ENCODE measurements at regions not wholly inside any gene's neighbourhood (a gene's known extent, or its start where the extent isn't known, plus 50 kb on each side); places are given as distances from the start of the nearest gene placed in this dataset.

DNA sequence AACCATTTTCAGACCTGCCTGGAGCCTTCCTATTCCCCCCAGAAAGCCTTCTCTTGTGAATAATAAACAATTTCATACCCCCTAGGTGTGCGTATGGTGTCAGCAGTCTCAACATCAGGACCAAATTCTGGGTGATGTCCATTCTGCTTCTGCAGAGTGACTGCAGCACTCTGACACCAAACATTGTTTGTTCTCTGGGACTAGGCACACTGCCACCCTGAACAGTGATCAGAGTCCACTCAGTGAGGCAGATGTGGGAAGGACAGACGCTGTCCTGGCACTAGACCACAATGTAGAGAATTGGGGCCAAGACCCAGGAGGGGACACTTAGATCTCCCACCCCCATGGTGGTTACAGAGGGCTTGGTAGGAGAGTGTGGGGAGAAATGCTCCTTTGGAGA lies 175.1 kb downstream of the BACH1 start:
- DNase-seq: no peak
- TF ChIP-seq, protein P1, sequence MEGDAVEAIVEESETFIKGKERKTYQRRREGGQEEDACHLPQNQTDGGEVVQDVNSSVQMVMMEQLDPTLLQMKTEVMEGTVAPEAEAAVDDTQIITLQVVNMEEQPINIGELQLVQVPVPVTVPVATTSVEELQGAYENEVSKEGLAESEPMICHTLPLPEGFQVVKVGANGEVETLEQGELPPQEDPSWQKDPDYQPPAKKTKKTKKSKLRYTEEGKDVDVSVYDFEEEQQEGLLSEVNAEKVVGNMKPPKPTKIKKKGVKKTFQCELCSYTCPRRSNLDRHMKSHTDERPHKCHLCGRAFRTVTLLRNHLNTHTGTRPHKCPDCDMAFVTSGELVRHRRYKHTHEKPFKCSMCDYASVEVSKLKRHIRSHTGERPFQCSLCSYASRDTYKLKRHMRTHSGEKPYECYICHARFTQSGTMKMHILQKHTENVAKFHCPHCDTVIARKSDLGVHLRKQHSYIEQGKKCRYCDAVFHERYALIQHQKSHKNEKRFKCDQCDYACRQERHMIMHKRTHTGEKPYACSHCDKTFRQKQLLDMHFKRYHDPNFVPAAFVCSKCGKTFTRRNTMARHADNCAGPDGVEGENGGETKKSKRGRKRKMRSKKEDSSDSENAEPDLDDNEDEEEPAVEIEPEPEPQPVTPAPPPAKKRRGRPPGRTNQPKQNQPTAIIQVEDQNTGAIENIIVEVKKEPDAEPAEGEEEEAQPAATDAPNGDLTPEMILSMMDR (IDR thresholded peaks at IDR 0.05): no peak
- no peak for TF ChIP-seq POLR2A (IDR thresholded peaks at IDR 0.05)
- H3K36me3 ChIP-seq (replicated peaks in 1 of 2): no peaks in the 10 kb centered on the region
- intact Hi-C loops (cut with DNase I): no loop called here
- H3K27me3 ChIP-seq: no peaks in the 10 kb centered on the region
- no peak overlapping the region for H3K27ac ChIP-seq
- H3K4me1 ChIP-seq (replicated peaks in 1 of 2): no peaks in the 10 kb centered on the region
- 93 to 100% (median 98%) methylated on average over 2 of the region's 2 CpGs for WGBS, 4 donors
- H3K4me3 ChIP-seq: no peak overlapping the region
- H3K9me3 ChIP-seq (replicated peaks in 1 of 3): no peaks in the 10 kb centered on the region

DNA sequence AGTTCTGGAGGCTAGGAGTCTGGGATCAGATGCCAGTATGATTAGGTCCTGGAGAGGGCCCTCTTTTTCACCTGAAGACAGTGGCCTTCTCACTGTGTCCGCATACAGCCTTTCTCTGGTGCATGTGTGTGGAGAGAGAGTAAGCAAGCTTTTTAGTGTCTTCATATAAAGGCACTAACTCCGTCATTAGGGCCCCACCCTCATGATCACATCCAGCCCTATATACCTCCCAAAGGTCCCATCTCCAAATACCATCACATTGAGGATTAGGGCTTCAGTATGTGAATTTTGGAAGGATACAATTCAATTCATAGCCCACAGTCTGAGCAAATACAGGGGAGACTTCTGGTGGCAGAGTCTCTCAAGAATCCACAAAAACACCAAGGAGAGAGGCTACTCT lies 176.6 kb downstream of the BACH1 start:
- TF ChIP-seq, protein P1 (IDR thresholded peaks at IDR 0.05): no peak
- TF ChIP-seq POLR2A (IDR thresholded peaks at IDR 0.05): no peak
- Histone ChIP-seq H3K4me3 (no peak overlapping the region), H3K36me3 (replicated peaks in 1 of 2) (no peaks in the 10 kb centered on the region), H3K27ac (no peak overlapping the region), H3K4me1 (replicated peaks in 1 of 2) (no peaks in the 10 kb centered on the region), H3K9me3 (replicated peaks in 1 of 3) (no peaks in the 10 kb centered on the region), H3K27me3 (no peaks in the 10 kb centered on the region)
- intact Hi-C loops (cut with DNase I): loop anchor here (5.0 kb wide), 2 partner anchors 372 to 377 kb away; no protein-coding TSS in a partner anchor
- no peak for DNase-seq
- WGBS, 4 donors: 94 to 100% (median 100%) methylated on average over 2 of the region's 2 CpGs

DNA sequence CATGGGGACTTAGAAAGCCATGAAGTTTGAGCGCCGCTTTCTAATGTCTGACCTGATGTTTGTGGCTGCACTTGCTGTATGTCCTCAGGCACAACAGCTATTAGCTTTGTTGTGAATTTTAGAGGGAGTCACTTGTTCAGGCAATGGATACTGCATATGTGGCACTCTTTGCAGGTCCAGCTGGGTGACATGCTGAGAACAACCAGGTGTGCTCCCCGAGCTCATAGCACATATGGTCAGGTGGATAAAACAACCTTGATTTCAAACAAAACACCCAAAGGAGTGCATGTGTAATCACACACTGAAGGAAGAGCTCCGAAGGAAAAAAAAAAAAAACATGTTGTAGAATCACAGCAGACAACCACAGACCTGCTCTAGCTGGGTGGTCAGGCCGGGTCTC lies 178.6 kb downstream of the BACH1 start:
- no peaks in the 10 kb centered on the region for H3K4me1 ChIP-seq (replicated peaks in 1 of 2)
- H3K4me3 ChIP-seq: no peak overlapping the region
- TF ChIP-seq, protein P1 (IDR thresholded peaks at IDR 0.05): no peak
- TF ChIP-seq POLR2A (IDR thresholded peaks at IDR 0.05): no peak
- no peaks in the 10 kb centered on the region for H3K36me3 ChIP-seq (replicated peaks in 1 of 2)
- H3K9me3 ChIP-seq (replicated peaks in 1 of 3): no peaks in the 10 kb centered on the region
- WGBS, 4 donors: 89 to 91% (median 89%) methylated on average over 5 of the region's 5 CpGs
- no peaks in the 10 kb centered on the region for H3K27me3 ChIP-seq
- intact Hi-C loops (cut with DNase I): loop anchor here (5.0 kb wide), 2 partner anchors 370 to 375 kb away; no protein-coding TSS in a partner anchor
- no peak overlapping the region for H3K27ac ChIP-seq
- DNase-seq: no peak

DNA sequence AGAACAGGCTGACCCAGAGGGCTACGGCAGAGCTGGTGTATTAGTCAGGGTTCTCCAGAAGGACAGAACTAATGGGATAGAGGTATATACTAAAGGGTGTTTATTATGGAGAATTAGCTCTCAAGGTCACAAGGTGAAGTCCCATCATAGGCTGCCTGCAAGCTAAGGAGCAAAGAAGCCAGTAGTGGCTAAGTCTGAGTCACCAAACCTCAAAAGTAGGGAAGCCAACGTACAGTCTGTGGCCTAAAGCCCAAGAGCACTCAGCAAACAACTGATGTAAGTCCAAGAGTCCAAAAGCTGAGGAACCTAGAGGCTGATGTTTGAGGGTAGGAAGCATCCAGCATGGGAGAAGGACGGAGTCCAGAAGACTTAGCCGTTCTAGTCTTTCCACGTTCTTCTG lies 179.2 kb downstream of the BACH1 start:
- TF ChIP-seq POLR2A (IDR thresholded peaks at IDR 0.05): no peak
- TF ChIP-seq, protein P1 (IDR thresholded peaks at IDR 0.05): no peak
- 89 to 96% (median 92%) methylated on average over 5 of the region's 5 CpGs for WGBS, 4 donors
- no peaks in the 10 kb centered on the region for H3K9me3 ChIP-seq (replicated peaks in 1 of 3)
- H3K4me1 ChIP-seq (replicated peaks in 1 of 2): no peaks in the 10 kb centered on the region
- DNase-seq: no peak
- H3K36me3 ChIP-seq (replicated peaks in 1 of 2): no peaks in the 10 kb centered on the region
- no peaks in the 10 kb centered on the region for H3K27me3 ChIP-seq
- H3K27ac ChIP-seq: no peak overlapping the region
- intact Hi-C loops (cut with DNase I): loop anchor here (5.0 kb wide), 2 partner anchors 369 to 374 kb away; no protein-coding TSS in a partner anchor
- no peak overlapping the region for H3K4me3 ChIP-seq

Measured in adrenal gland (tissue), 9 donors.